Right kidney (tissue), 1 donor: ENCODE measurements at regions not wholly inside any gene's neighbourhood (a gene's known extent, or its start where the extent isn't known, plus 50 kb on each side); places are given as distances from the start of the nearest gene placed in this dataset.

Experiments
- DNase-seq: peaks from one replicate; pipeline ENCODE4 v3.0.0-alpha.2; 2016

DNA sequence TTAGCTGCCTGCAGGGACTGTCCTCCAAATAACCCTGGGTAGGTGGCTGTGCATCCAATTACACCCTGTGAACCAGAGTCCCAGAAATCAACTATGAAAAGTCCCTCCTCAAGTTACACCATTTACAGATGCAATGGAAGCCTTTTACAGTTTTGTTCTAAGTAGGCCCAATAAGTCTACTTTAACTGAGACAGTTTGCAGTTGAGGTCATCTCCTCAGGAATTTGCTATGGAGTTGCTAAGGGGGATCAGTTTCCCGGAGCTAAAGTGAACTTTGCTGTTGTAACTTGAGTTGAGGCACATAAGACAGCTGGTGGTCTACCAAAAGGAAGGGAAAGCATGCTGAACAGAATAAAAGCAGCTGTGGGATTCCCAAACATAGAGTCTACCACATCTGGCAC lies 121.6 kb upstream of the STK26 start:
- DNase-seq = no peak

DNA sequence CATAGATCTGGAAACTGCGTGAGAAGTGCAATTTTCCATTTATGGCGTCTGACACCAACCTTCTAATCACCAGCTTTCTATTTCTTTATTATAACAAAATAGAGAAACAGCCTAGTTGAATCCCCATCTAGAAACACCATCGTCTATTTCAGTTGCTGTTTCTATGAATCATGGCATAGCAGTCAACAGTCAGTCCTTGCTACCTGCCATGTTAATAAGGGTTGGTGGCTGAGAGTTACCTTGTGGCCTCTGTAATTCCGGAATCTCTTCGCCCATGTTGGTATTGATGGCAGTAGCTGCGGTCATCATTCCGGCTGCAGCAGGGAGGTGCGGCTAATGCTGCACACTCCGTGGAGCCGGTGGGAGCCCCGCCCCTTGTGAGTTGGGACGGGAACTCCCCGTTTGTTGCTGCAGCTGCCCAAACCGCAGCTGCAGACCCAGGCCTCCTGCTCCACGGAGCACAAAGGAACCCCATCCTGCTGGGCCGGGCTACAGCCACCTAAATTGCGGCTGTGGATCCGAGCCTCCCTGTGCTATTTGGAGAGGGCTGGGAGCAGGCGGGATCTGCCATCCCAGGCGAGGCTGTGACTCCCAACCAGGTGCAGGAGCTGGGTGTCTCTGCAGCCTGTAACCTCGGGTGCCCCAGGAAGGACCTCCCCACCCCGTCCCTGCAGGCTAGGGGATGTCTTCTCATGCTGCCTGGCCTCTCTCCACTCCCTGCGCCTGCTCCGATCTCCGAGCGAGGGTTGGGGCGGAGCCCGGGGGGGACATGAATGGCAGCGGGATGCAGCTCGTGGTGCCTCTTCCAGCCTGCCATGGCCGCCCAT lies 115.4 kb upstream of the STK26 start:
- DNase-seq = no peak

DNA sequence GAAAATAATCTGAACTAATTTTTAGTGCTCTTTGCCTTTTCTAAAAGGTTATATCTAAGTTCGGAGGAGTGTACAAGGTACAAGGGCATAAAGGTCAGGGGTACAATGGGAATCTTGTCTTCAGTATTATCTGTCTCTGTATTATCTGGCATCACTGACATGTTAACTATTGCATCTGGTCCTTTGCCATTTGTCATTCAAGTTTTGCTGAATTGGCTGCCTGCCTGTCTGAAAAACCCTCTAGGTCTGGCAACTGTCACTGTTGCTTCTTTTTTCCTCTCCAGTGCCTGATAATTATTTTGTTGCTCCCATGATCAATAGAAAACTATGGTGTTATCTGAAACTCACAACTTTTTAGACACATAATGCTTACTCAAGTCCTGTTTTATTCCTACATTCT lies 112.5 kb upstream of the STK26 start:
- no peak for DNase-seq

GRCh38 chrX:131915488-131915887 lies 107.6 kb upstream of the STK26 start:
- DNase-seq = no peak

DNA sequence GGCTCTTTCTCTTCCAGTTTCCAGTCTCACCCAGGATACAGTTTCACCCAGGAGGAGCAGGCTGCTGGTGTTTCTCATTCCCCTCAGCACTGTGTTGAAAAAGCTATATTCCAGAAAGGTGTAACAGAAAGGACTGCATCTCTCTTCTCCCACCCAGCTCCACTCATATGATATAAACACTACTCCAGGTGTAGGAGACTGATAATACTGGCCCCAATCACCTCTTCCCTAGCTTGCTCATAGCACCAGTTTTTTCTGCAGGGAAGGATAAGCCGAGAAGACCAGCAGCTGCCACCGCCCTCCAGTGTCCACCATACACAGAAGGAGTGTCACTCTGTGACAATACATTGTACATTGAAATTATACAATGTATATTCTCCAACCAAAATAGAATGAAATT lies 105.5 kb upstream of the STK26 start:
- no peak for DNase-seq

DNA sequence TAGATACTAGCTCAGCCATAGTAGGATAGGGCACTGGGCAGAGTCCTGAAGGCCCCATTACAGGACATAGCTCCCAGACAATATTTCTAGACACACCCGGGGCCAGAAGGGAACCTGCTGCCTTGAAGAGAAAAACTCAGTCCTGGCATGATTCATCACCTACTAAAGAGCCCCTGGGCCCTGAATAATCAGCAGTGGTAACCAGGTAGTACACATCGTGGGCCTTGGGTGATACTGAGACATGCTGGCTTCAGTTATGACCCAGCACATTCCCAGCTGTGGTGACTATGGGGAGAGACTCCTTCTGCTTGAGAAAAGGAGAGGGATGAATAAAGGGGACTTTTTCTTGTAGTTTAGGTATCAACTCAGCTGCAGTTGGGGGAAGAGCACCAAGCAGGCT lies 104.3 kb upstream of the STK26 start:
- no peak for DNase-seq

- no peak for DNase-seq
Measured at GRCh38 chrX:131923614-131924250, 99.4 kb upstream of the STK26 start.

- DNase-seq = no peak
Measured at GRCh38 chrX:131938749-131939148, 84.4 kb upstream of the STK26 start.

- no peak for DNase-seq
Measured at GRCh38 chrX:131942034-131942433, 81.1 kb upstream of the STK26 start.

DNA sequence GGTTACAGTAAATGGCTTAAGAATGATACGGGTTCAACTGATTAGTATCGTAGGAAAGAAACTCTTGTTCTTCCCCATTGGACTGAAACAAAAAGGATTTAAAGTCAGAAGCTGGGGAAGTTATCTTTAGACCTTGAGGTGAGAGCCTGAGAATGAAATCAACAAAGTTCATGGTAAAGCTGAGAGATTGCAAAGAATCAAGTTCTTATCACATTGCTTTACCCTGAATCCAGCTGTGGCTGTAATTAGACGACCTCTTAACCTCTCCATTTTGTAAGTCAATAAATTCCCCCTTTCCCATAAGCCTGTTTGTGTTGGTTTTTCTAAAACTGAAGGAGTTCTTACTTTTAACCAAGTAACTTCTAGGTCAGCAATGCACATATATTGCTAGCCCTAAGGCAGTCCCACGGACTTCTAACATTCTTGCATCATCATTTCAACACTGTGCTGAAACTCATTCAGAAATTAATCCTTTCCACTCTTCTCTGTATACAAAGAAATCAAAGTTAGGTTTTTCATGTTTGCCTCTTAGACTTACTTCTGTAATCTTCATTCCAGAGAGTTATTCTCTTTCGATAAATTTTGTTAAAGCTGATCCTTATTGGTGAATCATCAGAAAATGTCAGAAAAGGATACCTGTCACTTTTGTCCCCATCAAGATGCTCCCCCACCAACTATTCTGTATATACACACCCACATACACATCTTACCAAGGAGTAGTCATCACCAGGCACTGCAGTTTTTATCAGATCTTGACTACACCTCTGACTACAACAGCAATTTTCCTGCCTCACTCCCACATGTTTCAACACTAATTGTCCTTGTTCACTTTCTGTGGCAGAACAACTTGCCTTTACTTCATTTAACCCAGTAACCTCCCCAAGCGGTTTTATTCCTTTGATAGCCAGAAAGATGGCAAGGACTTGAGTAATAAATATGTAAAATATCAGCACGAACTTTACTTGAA lies 77.9 kb upstream of the STK26 start:
- DNase-seq = no peak

DNA sequence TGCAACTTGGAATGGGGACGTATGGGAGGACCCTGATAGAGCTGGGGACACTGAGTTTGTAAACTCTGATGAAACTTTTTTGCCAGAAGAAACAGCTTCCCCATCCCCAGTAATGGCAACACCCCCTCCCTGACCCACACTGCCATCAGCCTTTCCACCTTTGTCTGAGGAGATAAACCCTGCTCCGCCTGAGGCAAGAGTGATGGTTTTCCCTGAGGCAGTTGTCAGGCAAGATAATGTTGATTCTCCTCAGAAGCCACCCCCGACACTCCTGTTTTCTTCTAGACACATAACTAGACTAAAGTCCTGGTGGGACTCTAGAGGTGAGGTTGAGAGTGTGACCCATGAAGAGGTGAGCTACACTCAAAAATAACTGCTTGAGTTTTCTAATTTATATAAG lies 71.9 kb upstream of the STK26 start:
- no peak for DNase-seq

- no peak for DNase-seq
Measured at GRCh38 chrX:131955099-131955777, 67.9 kb upstream of the STK26 start.

- no peak for DNase-seq
Measured at GRCh38 chrX:131958724-131959123, 64.4 kb upstream of the STK26 start.

DNA sequence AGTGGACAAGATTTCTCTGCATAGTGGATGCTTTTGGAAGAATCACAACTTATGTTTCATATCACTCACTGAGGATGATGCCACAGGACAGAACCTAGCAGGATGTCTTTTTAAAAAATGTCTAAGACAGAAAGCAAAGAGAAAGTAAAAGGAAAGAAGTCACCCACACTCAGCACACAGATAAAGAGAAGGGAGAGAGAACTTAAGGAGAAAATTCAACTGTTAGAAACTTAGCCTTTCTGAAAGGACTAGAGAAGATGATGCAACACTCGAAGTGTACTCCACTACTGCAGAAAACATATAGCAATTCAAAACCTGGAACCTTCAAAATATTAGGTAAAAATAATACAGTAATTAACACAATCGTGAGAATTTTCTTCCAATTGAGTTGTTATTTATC lies 52.8 kb upstream of the STK26 start:
- no peak for DNase-seq
